GM21447 (cell line): ENCODE measurements at regions not wholly inside any gene's neighbourhood (a gene's known extent, or its start where the extent isn't known, plus 50 kb on each side); places are given as distances from the start of the nearest gene placed in this dataset.
"Not testable (repeated sequence)": the region's sequence is repeated elsewhere in the genome, so short reads cannot be mapped to it uniquely, and the experiment has no call there.

Experiments
- ATAC-seq: cut with Tn5 transposase; IDR thresholded peaks from one replicate; pipeline ENCODE4 v1.9.1; 2021; ENCODE audit not compliant: unreplicated experiment

DNA sequence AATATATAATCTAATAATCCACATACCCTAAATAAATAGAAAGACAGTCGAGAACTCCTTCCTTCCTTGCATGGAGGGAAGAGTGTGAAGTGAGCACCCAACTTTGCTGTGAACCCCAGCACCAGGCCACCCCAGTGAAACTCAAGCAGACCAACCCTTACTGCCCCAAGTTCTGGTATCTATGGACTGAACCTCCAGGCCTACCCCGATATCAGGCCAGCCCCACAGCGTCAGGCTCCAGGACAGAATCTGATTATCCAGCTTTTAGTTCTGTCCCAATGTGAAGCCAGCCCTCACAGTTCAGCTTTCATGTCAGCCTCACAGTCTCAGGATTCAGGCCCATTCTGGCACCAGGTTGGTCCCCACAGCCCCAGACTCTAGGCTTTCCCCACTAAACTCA, 1617.2 kb upstream of the AGA start:
- no peak for ATAC-seq

DNA sequence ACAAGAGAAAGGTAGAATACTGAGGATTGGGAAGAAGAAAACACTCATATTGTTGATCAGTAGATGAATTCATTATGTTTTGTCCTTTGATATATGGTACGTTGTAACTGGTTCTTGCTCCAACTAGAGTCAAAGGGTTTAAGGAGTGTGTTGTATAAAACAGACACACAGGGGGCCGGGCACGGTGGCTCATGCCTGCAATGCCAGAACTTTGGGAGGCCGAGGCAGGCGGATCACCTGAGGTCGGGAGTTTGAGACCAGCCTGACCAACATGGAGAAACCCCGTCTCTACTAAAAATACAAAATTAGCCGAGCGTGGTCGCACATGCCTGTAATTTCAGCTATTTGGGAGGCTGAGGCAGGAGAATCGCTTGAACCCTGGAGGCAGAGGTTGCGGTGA, 1624.0 kb upstream of the AGA start:
- ATAC-seq: not testable (repeated sequence)

DNA sequence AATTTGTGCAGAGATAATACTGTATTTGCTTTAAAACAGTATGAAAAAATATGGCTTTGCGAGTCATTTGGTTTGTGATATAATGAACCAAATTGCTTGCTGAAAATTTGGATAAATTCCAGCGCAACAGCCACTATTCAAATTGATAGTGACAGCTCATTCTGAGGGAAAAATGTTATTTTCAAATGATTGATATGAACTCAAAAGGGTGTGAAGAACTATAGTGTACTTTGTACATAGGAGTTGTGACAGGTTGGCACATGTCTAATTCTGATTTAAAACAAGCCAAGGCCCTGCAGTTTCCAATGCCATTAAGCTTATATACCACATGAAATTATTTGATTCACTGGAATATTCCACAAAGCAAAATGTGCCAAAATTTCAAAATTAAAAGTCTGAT, 1628.9 kb upstream of the AGA start:
- no peak for ATAC-seq

DNA sequence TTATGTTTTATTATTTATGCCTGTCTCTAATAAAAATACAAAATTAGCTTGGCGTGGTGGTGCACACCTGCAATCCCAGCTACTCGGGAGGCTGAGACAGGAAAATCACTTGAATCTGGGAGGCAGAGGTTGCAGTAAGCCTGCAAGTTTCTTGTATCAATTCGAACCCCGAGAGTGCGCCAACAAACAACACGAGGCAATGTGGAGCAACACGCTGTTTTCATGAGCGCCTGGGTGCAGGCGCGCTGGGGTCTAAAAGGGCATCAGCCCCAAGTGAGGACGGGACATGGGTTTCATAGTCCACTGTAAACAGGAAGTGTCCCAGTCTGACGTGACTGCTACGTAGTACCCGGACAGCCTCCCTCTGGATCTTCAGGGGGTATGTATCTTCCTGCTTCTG, 1634.6 kb upstream of the AGA start:
- ATAC-seq: no peak

DNA sequence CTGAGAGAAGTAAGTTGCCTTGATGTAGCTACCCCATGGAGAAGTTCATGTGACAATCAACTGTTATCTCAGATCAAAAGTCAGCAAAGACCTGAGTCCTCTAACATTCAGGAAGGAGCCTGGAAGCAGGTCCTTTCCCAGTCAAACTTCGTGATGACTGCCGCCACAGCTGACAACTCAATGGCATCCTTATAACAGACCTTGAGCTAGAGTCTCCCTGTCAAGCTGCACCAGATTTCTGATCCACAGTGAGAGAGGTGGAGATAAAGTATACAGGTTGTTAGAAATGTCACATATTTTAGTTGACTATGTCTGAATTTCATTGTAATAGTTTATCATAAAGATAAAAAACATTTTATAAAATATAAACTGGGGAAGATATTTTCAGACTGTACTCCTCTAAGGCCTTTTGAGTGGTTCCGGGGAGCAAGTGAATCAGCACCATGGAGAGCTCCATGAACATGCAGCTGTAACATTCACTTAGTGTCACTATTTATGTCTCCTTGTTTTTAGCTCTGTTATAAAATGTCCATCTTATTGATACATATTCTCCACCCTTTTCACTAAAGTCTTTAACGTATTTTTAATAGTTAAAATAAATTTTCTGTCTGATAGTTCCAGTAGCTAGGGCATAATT, 1653.5 kb upstream of the AGA start:
- ATAC-seq: no peak

DNA sequence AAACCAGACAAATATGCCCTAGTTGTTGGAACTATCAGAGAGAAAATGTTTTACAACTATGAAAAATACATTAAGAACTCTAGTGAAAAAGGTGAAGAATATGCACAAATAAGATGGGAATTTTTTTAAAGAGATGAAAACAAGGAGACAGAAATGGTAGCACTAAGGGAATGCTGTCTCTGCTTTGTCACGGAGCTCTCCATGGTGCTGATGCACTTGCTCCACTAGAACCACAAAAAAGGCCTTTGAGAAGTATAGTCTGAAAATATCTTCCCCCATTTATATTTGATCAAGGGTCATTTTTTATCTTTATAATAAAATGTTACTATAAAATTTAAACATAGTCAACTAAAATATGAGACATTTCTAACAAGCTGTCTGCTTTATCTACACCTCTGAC, 1655.5 kb upstream of the AGA start:
- ATAC-seq: no peak

DNA sequence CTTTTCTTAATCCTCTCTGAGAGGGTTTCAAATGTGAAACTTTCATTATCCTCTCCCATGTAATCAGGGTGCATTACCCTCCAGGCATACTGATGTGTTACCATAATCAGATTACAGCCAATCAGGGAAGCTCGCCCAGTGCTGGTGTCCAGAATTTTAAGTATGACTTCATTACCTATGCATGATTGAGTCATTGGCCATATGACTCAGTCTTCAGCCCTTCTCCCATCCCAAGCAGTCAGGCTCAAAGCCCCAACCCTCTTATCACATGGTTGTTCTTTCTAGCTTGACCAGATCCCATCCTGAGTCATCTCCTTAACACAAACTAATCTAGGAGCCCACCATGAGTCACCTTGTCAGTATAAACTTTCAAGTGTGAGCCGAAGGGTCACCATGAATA, 1668.1 kb upstream of the AGA start:
- ATAC-seq: no peak

DNA sequence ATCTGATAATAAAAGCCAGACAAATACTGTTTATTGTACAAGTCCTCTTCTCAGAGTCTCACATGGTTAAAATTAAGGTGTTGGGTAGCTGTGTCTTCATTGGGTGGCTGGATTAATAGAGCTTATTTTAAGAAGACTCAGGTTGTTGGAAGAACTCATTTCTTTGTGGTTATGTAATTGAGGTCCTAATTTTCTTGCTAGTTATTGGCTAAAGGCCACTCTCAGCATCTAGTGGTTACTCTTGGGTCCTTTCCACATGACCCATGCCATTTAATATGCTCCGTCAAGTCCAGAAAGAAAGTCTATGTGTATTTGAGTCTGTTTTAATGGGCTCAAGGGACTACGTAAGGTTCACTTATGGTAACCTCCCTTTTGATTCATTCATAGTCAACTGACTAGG, 1668.6 kb upstream of the AGA start:
- ATAC-seq: no peak

DNA sequence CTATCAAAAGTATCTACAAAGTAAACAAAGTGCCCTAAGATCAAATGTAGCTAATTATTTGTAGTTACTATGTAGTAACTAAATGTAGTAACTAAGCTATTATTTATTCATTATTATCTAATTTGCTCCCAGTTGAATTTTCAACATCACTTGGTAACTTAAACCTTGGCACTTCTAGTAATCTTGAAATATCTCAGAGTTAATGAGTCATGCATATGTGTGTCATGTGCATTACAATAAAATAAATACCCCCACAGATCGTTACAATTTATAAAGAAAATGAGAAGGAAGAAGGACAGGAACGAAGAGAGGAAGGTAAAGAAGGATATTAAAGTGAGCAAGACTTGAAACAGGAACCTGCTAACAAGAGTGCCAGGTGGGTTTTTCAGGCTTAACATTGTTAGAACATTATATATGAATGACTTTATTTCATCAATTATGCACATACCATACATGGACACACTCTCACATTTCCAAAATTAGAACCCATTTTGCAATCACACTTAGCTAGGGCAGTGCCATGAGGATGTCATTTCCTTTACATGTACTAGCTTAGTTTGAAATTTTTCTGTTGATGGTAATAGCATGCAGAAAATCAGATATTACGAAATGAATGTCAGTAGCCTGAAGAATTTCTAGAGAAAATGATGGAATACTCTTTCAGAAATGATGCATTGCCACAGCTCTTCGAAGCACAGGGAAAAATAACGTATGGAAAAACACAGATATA, 1670.4 kb upstream of the AGA start:
- ATAC-seq: no peak

DNA sequence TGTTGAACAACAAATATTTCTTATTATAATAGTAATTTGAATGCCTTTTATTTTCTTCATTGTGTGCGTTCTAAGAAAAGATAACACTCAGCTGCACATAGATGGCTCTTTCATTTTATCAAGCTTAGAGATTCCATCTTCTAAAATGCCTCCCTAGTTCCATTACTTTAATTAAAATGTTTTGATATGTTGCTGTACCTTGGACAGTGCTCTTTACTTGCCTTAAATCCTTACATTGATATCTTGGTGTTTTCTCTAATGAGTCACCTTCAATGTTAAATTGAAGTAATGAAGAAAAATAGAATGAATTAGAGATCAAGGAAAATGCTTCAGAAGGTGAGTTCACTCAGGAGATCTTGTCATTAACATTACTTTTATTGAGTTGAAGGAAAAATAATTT, 1672.4 kb upstream of the AGA start:
- ATAC-seq: no peak

DNA sequence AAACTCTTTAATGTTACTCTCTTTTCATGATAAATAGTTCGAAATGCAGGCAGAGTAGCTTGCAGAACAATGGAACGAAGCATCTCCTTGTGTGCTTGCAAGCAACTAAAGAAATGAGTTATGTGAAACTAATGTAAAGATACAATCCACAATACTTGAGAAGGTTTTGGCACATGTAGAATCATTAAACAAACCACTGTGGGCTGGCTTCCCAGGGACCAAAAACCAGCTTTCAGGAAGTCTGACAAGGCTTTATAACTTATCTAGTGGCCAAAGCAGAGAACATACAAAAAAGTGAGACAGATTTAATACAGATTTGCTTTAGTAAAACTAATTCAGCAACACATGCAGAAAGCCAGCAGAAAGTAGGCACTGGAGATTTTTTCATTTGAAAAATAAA, 1673.8 kb upstream of the AGA start:
- no peak for ATAC-seq

DNA sequence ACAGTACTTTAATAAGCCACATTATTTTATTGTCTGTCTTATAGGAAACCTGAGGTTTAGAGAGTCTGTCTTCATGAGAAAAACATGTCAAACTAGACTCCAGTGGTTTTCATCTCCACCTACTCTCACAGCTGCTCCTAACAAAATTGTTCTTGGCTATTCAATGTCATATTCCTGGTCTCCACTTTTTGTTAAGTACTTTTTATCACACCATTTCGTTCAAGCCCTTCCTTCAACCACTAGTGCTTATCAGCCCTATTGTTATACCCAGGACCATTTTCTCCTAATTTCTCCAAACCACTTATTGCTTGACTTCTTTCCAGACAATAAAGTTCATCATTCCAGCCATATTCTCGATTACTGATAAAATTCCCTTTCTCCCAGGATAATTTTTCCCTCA, 1674.3 kb upstream of the AGA start:
- ATAC-seq: no peak

DNA sequence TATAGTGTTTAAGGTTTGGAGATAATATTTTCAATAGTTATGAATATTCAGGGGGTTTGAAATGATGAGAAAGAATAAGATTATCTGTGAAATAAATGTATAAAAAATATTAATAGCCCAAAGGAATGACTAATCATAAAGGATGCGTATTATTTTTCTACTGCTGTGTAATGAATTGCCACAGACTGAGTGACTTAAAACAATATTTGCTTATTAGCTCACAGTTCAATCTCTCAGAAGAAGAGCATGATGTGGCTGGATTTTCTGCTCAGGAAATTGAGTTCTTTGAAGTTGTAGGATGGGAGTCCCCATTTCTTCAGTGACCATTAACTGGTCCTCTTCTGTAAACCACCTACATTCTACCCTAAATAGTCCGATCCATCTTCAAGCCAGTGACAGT, 1680.8 kb upstream of the AGA start:
- no peak for ATAC-seq

DNA sequence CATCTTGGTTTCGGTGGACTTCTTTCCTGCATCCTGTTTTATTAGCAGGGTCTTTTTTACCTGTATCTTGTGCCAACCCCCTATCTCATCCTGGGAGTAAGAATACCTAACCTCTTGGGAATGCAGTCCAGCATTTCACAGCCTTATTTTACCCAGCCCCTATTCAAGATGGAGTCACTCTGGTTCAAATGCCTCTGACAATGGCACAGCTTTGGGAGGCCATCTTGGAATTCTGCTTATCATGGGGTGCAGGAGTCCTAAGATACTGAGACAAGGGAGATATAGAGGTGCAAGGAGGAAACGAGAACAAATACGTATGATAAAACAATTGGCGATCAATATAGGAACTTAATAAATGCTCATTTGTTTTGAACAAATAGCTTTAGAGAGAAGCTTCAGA, 1682.2 kb upstream of the AGA start:
- no peak for ATAC-seq

DNA sequence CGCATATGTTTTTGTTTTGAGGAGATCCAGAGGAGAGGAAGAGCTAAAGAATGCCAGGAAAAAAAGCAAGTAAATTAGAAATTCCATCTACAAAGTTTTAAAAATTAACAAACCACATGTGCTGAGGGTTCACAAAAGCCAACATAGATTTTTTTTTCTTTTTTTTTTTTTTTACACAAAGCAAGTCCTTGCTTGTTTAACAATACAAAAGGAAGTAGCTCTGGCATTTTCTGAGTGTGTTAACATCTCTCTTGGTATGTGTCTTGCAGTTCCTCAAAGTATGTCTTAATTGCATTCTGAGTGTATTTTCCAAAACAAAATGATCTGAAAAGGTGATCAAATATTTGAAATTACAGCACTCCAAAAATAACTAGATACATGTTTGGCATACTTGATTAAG, 1682.7 kb upstream of the AGA start:
- no peak for ATAC-seq

DNA sequence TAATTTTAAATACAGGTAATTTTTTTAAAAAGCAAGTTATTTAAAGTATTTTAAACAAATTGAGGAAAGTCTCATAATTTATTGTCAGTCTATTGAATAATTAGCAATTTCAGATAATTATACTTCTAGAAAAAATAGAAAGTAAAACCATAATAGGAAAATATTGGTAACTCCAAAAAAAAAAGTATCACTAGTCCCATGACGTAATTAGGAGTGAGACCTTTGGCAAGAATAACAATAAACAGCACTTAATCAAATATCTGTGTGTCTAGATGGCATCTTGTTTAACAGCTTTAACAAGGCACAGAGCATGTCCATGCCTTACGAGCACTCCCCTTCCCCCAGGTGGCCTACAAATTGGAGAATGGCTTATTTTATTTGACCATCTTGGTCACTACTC, 1683.6 kb upstream of the AGA start:
- no peak for ATAC-seq

DNA sequence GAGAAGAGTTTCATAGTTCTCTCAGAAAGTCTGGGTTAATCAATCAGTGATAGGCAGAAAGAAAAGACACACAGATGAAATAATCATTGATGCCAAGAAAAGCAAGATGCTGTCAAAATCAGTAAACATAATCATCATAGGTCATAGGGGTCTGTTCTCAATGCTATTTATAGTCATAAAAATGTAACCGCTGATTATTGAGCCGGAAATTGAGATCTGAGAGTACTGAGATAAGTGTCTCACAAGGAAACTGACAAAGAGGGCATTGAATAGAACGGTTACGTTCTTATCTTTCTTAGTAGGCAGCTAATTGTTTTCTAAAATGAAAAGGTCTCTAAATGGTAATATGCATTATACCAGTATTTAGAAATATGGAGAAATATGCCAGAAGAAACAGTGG, 1686.1 kb upstream of the AGA start:
- ATAC-seq: no peak

DNA sequence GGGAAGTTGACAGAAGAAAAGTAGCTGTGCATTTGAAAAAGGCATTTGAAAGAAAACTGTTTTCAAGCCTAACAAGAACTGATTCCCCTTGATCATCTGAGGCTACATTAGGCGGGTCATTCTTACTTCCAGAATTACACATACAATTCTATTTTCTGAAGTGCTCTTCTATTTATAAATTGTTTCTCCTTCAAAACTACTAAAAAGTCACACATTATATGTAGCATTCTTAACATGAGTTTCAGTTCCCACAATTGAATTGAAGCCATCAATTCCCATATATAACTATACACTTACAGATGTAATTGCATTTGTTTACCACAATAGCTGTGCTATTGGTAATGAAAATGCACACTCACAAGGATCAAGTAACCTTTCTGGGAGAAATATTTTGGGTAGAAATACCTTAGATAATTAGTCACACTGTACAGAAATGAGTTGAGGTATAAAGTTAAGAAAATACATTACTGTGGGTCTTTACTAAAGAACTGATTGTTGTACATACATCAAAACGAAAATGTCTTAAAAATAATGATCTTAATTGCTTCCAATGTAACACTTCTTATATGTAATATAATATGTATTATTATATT, 1688.0 kb upstream of the AGA start:
- no peak for ATAC-seq

DNA sequence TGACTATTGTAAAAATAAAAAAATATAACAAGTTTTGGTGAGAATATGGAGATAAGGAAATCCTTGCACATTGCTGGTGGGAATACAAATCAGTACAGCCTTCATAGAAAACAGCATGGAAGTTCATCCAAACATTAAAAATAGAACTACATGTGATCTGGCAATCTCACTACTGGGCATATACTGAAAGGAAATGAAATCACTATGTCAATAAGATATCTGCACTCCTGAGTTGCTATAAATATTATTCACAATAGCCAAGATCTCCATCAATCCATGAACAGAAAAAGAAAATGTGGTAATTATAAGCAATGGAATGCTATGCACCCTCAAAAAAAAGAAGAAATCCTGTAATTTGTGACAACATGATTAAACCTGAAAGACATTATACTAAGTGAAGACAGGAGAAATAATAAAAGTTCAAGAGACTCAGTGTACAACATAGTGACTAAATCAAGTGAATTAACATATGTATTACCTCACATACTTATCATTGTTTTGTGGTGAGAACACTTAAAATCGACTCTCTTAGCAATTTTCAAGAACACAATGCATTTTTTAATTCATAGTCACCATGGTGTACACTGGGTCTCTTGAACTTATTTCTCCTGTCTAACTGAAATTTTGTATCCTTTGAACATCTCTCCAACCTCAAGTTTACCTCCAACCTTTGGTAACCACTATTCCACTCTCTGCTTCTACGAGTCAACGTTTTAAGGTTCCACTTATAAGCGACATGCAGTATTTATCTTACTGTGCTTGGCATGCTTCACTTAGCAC, 1703.7 kb upstream of the AGA start:
- no peak for ATAC-seq

DNA sequence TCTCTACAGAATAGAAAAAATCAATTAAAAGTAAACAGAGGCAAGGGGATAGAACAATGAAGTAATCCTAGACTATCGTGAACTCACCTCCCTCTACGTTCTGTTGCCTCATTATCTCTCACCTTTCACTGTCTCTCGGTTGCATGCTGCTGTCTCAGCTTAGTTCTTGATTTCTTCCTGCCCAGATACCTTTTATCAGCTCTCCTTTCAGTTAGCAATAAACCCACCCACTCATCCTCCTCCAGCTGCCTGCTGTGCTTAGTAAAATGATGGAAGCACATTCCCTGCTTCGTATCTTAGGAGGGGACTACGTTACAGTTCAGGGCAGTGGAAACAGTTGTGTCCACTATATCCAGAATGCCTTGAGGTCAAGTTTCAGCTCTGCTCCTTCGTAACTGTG, 1709.5 kb upstream of the AGA start:
- no peak for ATAC-seq

DNA sequence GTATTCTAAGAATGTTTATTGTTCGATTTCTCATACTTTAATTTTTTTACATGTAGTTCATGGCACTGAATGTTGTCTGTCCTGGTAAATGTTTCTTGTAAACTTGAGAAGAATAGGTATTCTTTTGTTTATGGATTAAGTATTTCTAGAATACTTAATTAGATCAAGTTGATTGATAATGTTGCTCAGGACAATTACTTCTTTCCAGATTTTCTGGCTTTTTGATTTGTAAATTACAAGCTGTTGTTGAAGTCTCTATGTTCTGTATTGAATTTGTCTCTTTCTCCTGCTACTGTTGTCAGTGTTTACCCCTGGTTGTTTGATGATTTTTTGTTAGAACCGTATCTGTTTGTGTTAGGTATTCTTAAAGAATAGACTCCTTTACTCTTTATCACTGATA, 1720.9 kb upstream of the AGA start:
- no peak for ATAC-seq
